K562 (cell line): ENCODE measurements at regions not wholly inside any gene's neighbourhood (a gene's known extent, or its start where the extent isn't known, plus 50 kb on each side); places are given as distances from the start of the nearest gene placed in this dataset.

Experiments used
- ATAC-seq: fragments of 200-7000 bp; cut with Tn5 transposase; 3 replicates; pipeline ENCODE4 v1.9.1; 2020; ENCODE audit warnings: moderate library complexity
- BruUV-seq: library from RNA; stranded (reverse); fragments of 400-500 nt; replicated peaks from 2 replicates; lab custom pipeline; 2021; lab: Mats Ljungman, UMichigan
- CTCF ChIA-PET: fragments of 300-600 bp; formaldehyde crosslinking; extraction: SDS; loops from one replicate; lab custom pipeline; 2021; ENCODE audit warnings: low intra/inter-chr PET ratio; lab: Yijun Ruan, JAX
- POLR2A ChIA-PET: fragments of 300-600, 350-650 bp; sonication (Branson Sonifier 250); formaldehyde crosslinking; extraction: SDS; loops from one replicate; lab custom pipeline; 2021; ENCODE audit warnings: antibody characterized with exemption, inconsistent platforms; lab: Yijun Ruan, JAX
- DNase-seq, 4 experiments: peaks; one replicate each; pipeline versions ENCODE4 v3.0.0 to v3.0.0-alpha.2; 2011 to 2018; ENCODE audit warnings: low spot score in 3 of 4, mixed read lengths in 3 of 4; ENCODE audit errors: extremely low read depth in 1 of 4
- FAIRE-seq: peaks from 2 replicates; lab custom pipeline; 2011; peaks lifted over from hg19 to GRCh38; lab: Jason Lieb, UNC
- H2AFZ ChIP-seq: 2 replicates; pipeline ENCODE4 v1.6.0; 2011; ENCODE audit warnings: low read depth, low read length, control low read depth, inconsistent platforms
- H3K27ac ChIP-seq: fragments of 200-600 bp; 3 replicates; pipeline ENCODE4 v1.8.0; 2011; ENCODE audit warnings: low read depth, mild to moderate bottlenecking, control low read depth, inconsistent platforms, low read length, moderate library complexity, mixed read lengths; ENCODE audit errors: extremely low read depth
- H3K27me3 ChIP-seq, 2 experiments: fragments of 300-600 bp in 1 of 2; 2 replicates in 1 of 2; 3 replicates in 1 of 2; pipeline versions ENCODE4 v1.6.0 to v1.8.0; 2011; ENCODE audit warnings: inconsistent platforms in 2 of 2, low read length in 2 of 2, mild to moderate bottlenecking in 1 of 2, mixed read lengths in 1 of 2, moderate library complexity in 1 of 2; ENCODE audit not compliant: control insufficient read depth in 2 of 2, insufficient read depth in 2 of 2
- H3K36me3 ChIP-seq: fragments of 300-600 bp; 3 replicates; pipeline ENCODE4 v1.8.0; 2011; ENCODE audit warnings: mild to moderate bottlenecking, low read length, inconsistent platforms; ENCODE audit not compliant: control insufficient read depth, insufficient read depth
- H3K4me1 ChIP-seq, 2 experiments: fragments of 200-600 bp in 1 of 2; replicated peaks in 1 of 2; 2 replicates in 1 of 2; 3 replicates in 1 of 2; pipeline versions ENCODE4 v1.5.1 to v1.8.0; 2011; ENCODE audit warnings: inconsistent platforms in 2 of 2, low read length in 2 of 2, mild to moderate bottlenecking in 1 of 2, mixed read lengths in 1 of 2, moderate library complexity in 1 of 2; ENCODE audit not compliant: control insufficient read depth in 2 of 2, insufficient read depth in 2 of 2
- H3K4me2 ChIP-seq: 2 replicates; pipeline ENCODE4 v1.6.1; 2011; ENCODE audit warnings: low read length, control low read depth, inconsistent platforms, mixed read lengths; ENCODE audit not compliant: insufficient read depth
- H3K4me3 ChIP-seq: fragments of 200-600 bp; sonication (generic), shearing (Covaris generic); 2 replicates; pipeline ENCODE4 v1.5.1; 2016; ENCODE audit warnings: control low read depth, inconsistent platforms
- H3K79me2 ChIP-seq: fragments of 200-600 bp; 3 replicates; pipeline ENCODE4 v1.8.0; 2011; ENCODE audit warnings: low read length, inconsistent platforms; ENCODE audit not compliant: control insufficient read depth, insufficient read depth
- H3K9ac ChIP-seq, 2 experiments: 2 replicates each; pipeline versions ENCODE4 v1.6.0 to v1.6.1; 2011; ENCODE audit warnings: low read depth in 2 of 2, low read length in 2 of 2, control low read depth in 1 of 2, inconsistent platforms in 1 of 2, mild to moderate bottlenecking in 1 of 2, mixed read lengths in 1 of 2; ENCODE audit not compliant: insufficient read depth in 1 of 2
- H3K9me1 ChIP-seq: one replicate; pipeline ENCODE4 v1.6.0; 2011; ENCODE audit warnings: inconsistent platforms, mild to moderate bottlenecking, low read length, moderate library complexity; ENCODE audit not compliant: control insufficient read depth, insufficient read depth
- H3K9me3 ChIP-seq: replicated peaks from 2 replicates; pipeline ENCODE4 v1.5.1; 2011; ENCODE audit warnings: low read depth, low read length, inconsistent platforms; ENCODE audit not compliant: control insufficient read depth, insufficient read depth
- H4K20me1 ChIP-seq: replicated peaks from 2 replicates; pipeline ENCODE4 v1.6.1; 2011; ENCODE audit warnings: low read length, inconsistent platforms, mixed read lengths; ENCODE audit not compliant: control insufficient read depth, insufficient read depth
- ADNP ChIP-seq: fragments of 200-800 bp; sonication (Bioruptor generic); IDR thresholded peaks from 2 replicates; pipeline ENCODE4 v1.6.1; 2016; ENCODE audit warnings: missing genetic modification characterization, missing compliant biosample characterization
- CREM ChIP-seq: IDR thresholded peaks from 2 replicates; pipeline ENCODE4 v1.6.1; 2014; ENCODE audit warnings: antibody characterized with exemption, low read depth
- DPF2 ChIP-seq: fragments of 450-650 bp; IDR thresholded peaks from 2 replicates; pipeline ENCODE4 v1.6.1; 2016
- KAT7 ChIP-seq: sonication (generic); formaldehyde crosslinking; IDR thresholded peaks from 2 replicates; pipeline ENCODE4 v1.8.0; 2022; ENCODE audit warnings: missing genetic modification reagents, mild to moderate bottlenecking, borderline replicate concordance
- MCM3 ChIP-seq: fragments of 450-650 bp; IDR thresholded peaks from 2 replicates; pipeline ENCODE4 v1.6.1; 2016
- MCM5 ChIP-seq: fragments of 450-650 bp; IDR thresholded peaks from 2 replicates; pipeline ENCODE4 v1.6.1; 2016; ENCODE audit warnings: low read depth
- POLR2A ChIP-seq: fragments of 450-650 bp; conservative IDR thresholded peaks from 2 replicates; pipeline ENCODE4 v1.6.1; 2016
- RAD51 ChIP-seq: fragments of 450-650 bp; IDR thresholded peaks from 2 replicates; pipeline ENCODE4 v1.7.1; 2016; ENCODE audit warnings: low read depth, mild to moderate bottlenecking, borderline replicate concordance
- RNF2 ChIP-seq: sonication (generic); IDR thresholded peaks from 2 replicates; pipeline ENCODE4 v1.6.1; 2016
- SRSF7 ChIP-seq: fragments of 200-400 bp; formaldehyde crosslinking; optimal IDR thresholded peaks from 2 replicates; pipeline ENCODE3; 2017; ENCODE audit warnings: mild to moderate bottlenecking, low read depth, low read length
- ZC3H11A ChIP-seq: IDR thresholded peaks from 2 replicates; pipeline ENCODE4 v1.6.1; 2012; ENCODE audit warnings: low read depth, low read length, improper control_type of control experiment
- WGBS: fragments of 100-300 bp; shearing (Covaris generic); methylation state at CpG from one replicate; pipeline ENCODE4 v1.1.6; 2016; ENCODE audit warnings: low coverage, mixed read lengths; ENCODE audit not compliant: insufficient coverage; ENCODE audit errors: missing lambda C conversion rate; 5-methylcytosine and 5-hydroxymethylcytosine counted together
- in situ Hi-C: fragments of 300-500 bp; cut with MboI; formaldehyde crosslinking; loops from 4 replicates; pipeline ENCODE4 v1.15.0; 2018; ENCODE audit warnings: inconsistent platforms, mixed read lengths
- intact Hi-C: fragments of 100-400 bp; cut with micrococcal nuclease; formaldehyde crosslinking; loops from 2 replicates; pipeline ENCODE4 v1.14.2; 2022

GRCh38 chr3:154590675-154591384, 160.8 kb upstream of the GPR149 start (continued):
- no peak for TF ChIP-seq MCM5
- TF ChIP-seq MCM3 = no peak
- TF ChIP-seq KAT7 = no peak
- no peak for TF ChIP-seq POLR2A
- TF ChIP-seq SRSF7 = no peak
- TF ChIP-seq ZC3H11A = no peak

- Histone ChIP-seq H4K20me1 (no peaks in the 10 kb centered on the region), H3K27ac (no peak overlapping the region)
- 10% methylated on average over 3 of the region's 3 CpGs for WGBS
- TF ChIP-seq RNF2 (no peak), CREM (no peak), DPF2 (no peak), ADNP (tag) (no peak), RAD51 (no peak)
- TF ChIP-seq, all 486 proteins: peak for 0
- DNase-seq (no peak), ATAC-seq (no peak), FAIRE-seq (no peak)
- CTCF ChIA-PET = no interaction called here
- intact Hi-C loops = loop anchor here (10.0 kb wide), 1 partner anchor 126 kb away; no protein-coding TSS in a partner anchor
- Histone ChIP-seq H3K9me1 (no peaks in the 10 kb centered on the region), H3K4me2 (no peak overlapping the region), H3K27me3 (no peaks in the 10 kb centered on the region), H3K9ac (no peak overlapping the region), H2AFZ (no peak overlapping the region), H3K9me3 (no peaks in the 10 kb centered on the region), H3K36me3 (no peaks in the 10 kb centered on the region), H3K4me1 (no peaks in the 10 kb centered on the region), H3K79me2 (no peaks in the 10 kb centered on the region), H3K4me3 (no peak overlapping the region)
- in situ Hi-C loops = no loop called here
- no TSS peak for BruUV-seq
- POLR2A ChIA-PET = no interaction called here
Measured at GRCh38 chr3:154588831-154589230, 158.8 kb upstream of the GPR149 start.
